T-helper 2 cell treated with Interferon-gamma antibody and Interleukin-4, amounts not matched to agents 5 μg/mL and 100 μg/mL, for 36 hours (primary cell): ENCODE measurements at regions not wholly inside any gene's neighbourhood (a gene's known extent, or its start where the extent isn't known, plus 50 kb on each side); places are given as distances from the start of the nearest gene placed in this dataset.

ENCODE experiments used
- DNase-seq: peaks from one replicate; pipeline ENCODE4 v3.0.0; 2021; ENCODE audit warnings: low spot score
- H3K27ac Mint-ChIP-seq: one replicate; pipeline ENCODE4 v1.8.0; 2021; ENCODE audit warnings: mild to moderate bottlenecking, mixed read lengths
- H3K27me3 Mint-ChIP-seq: one replicate; pipeline ENCODE4 v1.8.0; 2021; ENCODE audit warnings: low read depth, mixed read lengths
- H3K36me3 Mint-ChIP-seq: one replicate; pipeline ENCODE4 v1.8.0; 2021; ENCODE audit warnings: low read depth, mixed read lengths
- H3K4me1 Mint-ChIP-seq: one replicate; pipeline ENCODE4 v1.8.0; 2021; ENCODE audit warnings: low read depth, mixed read lengths
- H3K4me3 Mint-ChIP-seq: one replicate; pipeline ENCODE4 v1.8.0; 2022; ENCODE audit warnings: mild to moderate bottlenecking, moderate library complexity, mixed read lengths
- H3K9me3 Mint-ChIP-seq: one replicate; pipeline ENCODE4 v1.8.0; 2021; ENCODE audit warnings: mixed read lengths

DNA sequence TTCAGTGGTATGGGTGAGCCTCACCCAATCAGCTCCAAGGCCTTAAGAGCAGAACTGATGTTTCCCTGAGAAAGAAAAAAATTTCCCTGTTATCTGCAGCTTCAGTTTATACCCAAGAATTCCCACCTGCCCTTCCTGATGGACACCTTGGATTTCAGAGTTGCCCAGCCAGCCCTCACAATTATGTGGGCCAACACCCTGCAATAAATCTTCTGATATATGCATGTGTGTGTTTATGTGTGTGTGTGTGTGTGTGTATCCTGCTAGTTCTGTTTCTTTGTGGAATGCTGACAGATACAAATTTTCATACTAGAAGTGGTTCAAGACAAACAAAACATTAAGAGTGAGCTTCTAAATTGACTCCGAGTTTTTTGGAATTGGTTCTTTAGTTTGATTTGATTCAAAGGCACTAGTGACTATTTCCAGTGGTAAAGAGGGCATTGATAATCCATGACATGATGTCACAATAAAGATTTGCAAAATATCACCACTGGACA lies 246.6 kb upstream of the BTBD3 start:
- Mint-ChIP-seq H3K27me3 (no peaks in the 10 kb centered on the region), H3K9me3 (peaks cover 5% of the 10 kb centered on the region), H3K4me1 (no peaks in the 10 kb centered on the region), H3K4me3 (no peak overlapping the region), H3K36me3 (no peaks in the 10 kb centered on the region), H3K27ac (no peak overlapping the region)
- DNase-seq, result no peak

DNA sequence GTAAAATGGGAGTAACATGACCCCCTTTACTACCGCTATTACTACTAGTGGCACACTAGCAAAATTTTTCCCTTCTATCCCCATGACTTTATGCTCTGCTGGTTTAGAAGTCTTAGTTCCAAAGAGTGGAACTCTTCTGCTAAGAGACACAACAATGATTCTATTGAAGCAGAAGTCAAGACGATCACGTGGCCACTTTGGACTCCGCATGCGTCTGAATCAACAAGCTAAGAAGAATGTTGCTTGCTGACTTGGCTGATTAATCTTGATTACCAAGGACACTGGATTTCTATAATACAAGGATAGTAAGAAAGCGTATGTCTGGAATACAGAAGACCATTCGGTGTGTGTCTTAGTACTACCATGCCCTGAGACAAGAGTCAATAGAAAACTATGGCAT lies 244.7 kb upstream of the BTBD3 start:
- H3K4me1 Mint-ChIP-seq, result no peaks in the 10 kb centered on the region

DNA sequence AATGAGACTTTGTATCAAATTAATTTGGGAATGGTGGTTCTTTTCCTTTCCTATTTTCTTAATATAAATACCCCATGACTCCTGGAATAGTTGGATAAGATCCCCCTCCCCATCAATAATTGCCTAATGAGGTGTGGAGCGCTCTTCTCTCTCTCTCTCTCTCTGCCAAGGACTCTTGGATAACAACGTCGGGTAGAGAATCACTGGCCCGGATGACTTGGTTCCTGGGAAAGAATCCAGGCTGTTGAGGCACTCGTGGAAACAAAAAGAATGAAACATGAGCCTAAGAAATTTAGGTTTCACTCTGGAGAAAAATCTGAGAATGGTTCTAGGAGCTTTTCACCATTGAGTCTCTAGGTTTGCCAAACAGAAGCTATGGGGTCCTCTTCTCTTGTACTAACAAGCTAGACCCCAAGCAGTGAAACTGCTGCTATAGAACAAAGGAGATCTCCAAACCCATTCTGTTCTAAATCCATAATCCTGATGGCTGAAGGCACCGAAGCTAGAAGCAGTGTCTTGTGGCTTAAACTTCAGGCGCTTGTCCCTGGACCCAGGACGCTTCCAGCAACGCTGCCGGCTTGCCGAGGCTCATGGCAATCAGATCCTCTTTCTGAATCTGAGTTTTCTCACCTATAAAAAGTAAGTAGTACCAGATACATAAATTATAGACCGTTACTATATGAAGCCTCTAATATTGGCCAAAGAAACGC lies 241.6 kb upstream of the BTBD3 start:
- Mint-ChIP-seq H3K27me3 (no peaks in the 10 kb centered on the region), H3K9me3 (no peaks in the 10 kb centered on the region), H3K4me1 (no peaks in the 10 kb centered on the region), H3K27ac (no peak overlapping the region), H3K36me3 (no peaks in the 10 kb centered on the region), H3K4me3 (no peak overlapping the region)
- no peak for DNase-seq

More for the DNA sequence above, 244.7 kb upstream of the BTBD3 start:
- Mint-ChIP-seq H3K27ac (no peak overlapping the region), H3K36me3 (no peaks in the 10 kb centered on the region), H3K27me3 (no peaks in the 10 kb centered on the region), H3K4me3 (no peak overlapping the region), H3K9me3 (no peaks in the 10 kb centered on the region)
- DNase-seq, result no peak

DNA sequence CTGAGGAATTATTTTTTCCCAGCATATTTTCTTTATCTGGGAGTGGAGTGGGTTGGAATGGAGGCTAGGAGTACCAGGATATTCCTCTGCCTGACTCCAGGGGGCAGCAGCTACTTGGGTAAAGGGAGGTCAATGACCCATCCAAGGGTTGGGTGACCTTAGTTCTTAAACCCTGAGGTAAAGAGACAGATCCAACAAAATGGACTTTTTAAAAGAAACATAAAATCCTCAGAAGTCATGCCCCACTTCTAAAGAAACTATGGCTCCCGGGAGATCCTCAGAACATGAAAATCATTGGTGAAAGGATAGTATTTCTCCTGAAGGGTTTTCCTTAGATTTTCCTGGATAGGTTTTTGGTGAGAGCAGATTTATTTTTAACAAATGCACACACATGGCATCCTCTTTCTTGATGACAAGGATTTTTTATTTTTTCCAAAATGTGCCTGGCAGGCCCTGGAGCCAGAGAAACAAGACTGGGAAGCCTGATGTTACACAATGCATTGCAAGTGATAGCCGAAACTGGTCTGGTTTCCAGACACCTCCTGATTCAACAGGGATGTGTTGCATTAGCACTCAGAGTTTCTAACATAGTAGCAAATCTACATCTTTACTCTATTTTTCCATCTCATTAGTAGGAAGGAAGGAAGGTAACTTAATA lies 240.9 kb upstream of the BTBD3 start:
- DNase-seq, result no peak
- no peaks in the 10 kb centered on the region for H3K4me1 Mint-ChIP-seq
- no peak overlapping the region for H3K27ac Mint-ChIP-seq
- no peaks in the 10 kb centered on the region for H3K27me3 Mint-ChIP-seq
- H3K4me3 Mint-ChIP-seq, result no peak overlapping the region
- H3K9me3 Mint-ChIP-seq, result no peaks in the 10 kb centered on the region
- no peaks in the 10 kb centered on the region for H3K36me3 Mint-ChIP-seq

DNA sequence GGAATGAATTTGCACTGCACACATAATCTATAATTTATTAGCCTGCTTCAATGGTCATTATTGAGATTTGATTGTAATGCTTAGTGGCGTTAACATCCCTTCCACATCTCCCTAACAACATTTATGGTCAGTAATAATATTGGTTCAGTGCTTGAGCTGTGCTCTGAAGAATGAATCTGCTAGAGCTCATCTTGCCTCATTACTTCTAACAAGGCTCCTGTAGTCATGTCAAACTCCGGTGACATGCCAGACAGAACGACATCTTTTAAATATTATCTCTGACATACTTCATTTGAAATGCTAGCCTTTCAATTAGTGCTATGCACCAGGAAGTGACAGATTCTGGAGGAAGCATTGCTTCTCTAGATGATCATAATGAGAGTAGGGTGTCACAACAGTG lies 240.3 kb upstream of the BTBD3 start:
- Mint-ChIP-seq H3K27me3 (no peaks in the 10 kb centered on the region), H3K27ac (no peak overlapping the region), H3K36me3 (no peaks in the 10 kb centered on the region), H3K9me3 (no peaks in the 10 kb centered on the region), H3K4me3 (no peak overlapping the region), H3K4me1 (no peaks in the 10 kb centered on the region)
- no peak for DNase-seq

DNA sequence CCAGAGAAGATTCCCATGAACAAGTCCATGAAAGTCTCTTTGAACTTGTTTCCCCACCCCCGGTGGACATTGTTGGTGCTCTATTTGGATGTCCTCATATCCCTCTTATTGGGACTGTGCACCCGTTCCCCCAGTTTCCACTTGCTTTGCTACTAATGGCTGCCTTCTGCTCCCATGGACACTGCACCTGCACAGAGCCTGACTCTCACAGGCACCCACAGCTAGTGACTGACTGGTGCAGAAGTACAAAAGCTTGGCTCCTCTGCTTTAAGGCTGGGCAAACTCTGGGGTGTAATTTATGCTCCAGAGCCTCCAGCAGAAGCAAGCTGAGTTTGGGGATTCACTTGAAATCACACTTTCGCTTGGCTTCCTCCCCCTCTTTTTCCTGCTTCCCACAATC lies 239.9 kb upstream of the BTBD3 start:
- no peak overlapping the region for H3K27ac Mint-ChIP-seq
- H3K27me3 Mint-ChIP-seq, result no peaks in the 10 kb centered on the region
- H3K4me3 Mint-ChIP-seq, result no peak overlapping the region
- H3K36me3 Mint-ChIP-seq, result no peaks in the 10 kb centered on the region
- DNase-seq, result no peak
- no peaks in the 10 kb centered on the region for H3K4me1 Mint-ChIP-seq
- no peaks in the 10 kb centered on the region for H3K9me3 Mint-ChIP-seq

DNA sequence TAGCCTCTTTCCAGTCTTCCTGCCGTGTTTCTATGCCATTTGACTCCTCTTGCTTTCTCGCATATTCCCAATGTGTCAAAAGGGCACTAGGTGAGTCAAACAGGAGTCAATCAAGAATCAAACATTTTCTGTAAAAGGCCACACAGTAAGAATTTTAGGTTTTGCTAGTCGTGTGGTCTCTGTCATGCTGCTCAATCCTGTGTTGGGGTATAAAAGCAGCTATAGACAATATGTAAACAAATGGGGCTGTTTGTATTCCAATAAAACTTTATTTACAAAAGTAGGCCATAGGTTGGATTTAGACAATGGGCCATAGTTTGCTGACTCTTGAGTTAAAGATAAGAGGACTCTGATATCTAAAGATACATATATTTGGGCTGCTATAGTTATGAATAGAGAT lies 235.4 kb upstream of the BTBD3 start:
- Mint-ChIP-seq H3K4me3 (no peak overlapping the region), H3K4me1 (no peaks in the 10 kb centered on the region), H3K36me3 (no peaks in the 10 kb centered on the region), H3K27ac (no peak overlapping the region), H3K27me3 (peaks cover 7% of the 10 kb centered on the region), H3K9me3 (no peaks in the 10 kb centered on the region)
- DNase-seq, result no peak

DNA sequence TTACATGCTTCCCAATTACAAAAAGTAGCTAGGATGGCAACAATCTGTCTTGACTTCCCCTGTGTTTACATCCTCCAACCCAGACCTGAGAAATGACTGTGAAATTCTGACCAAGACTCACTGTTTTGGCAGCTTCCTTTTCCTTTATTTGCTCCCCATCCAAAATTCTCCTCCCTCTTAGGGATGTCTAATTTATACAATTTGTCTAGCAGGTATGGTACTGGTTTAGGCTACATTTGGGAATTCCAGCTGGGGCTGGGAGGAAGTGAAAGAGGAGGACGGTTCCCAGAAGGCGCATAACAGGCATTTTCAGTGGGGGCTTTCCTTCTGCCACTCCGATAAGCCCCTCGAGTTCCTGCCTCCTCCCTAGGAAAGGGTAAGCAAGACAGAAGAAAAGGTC lies 231.5 kb upstream of the BTBD3 start:
- Mint-ChIP-seq H3K9me3 (peaks cover 4% of the 10 kb centered on the region), H3K27me3 (peaks cover 8% of the 10 kb centered on the region), H3K36me3 (no peaks in the 10 kb centered on the region), H3K4me3 (no peak overlapping the region), H3K27ac (no peak overlapping the region), H3K4me1 (no peaks in the 10 kb centered on the region)
- DNase-seq, result no peak

DNA sequence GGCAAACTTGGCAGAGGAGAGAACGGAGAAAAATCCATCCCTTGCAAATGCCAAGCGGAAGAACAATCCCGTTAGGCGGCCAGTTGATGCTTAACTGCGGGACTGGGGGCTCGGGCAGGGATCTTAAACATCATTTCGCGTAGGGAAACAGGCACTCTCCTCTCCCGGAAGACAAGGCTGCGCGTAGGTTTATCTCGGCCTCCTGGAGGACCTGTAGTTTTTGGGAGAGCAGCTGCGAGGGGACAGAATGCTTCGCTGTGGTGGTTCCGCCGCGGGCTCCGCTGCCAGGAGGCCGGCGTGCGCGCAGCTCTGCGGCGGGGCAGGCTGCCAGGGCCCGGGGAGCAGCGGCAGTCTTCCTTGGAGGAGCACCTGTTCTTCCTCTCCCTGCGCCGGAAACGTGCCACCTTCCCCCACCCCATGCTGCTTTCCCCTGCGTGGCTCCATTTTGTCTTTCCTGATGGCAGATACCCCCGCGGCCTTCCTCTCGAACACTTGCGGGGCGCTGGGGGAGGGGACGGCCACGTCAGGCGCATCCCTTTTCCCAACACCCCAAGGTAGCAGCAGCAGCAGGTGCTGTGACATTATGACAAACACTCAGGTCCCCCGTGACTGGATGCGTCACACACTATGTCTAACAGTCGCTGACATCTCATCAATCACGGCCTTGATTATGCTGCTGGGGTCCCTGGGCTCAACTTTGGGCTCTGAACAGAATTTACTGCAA lies 230.7 kb upstream of the BTBD3 start:
- Mint-ChIP-seq H3K27ac (no peak overlapping the region), H3K9me3 (peaks cover 4% of the 10 kb centered on the region), H3K4me3 (no peak overlapping the region), H3K4me1 (no peaks in the 10 kb centered on the region), H3K27me3 (peaks cover 8% of the 10 kb centered on the region), H3K36me3 (no peaks in the 10 kb centered on the region)
- DNase-seq, result no peak

DNA sequence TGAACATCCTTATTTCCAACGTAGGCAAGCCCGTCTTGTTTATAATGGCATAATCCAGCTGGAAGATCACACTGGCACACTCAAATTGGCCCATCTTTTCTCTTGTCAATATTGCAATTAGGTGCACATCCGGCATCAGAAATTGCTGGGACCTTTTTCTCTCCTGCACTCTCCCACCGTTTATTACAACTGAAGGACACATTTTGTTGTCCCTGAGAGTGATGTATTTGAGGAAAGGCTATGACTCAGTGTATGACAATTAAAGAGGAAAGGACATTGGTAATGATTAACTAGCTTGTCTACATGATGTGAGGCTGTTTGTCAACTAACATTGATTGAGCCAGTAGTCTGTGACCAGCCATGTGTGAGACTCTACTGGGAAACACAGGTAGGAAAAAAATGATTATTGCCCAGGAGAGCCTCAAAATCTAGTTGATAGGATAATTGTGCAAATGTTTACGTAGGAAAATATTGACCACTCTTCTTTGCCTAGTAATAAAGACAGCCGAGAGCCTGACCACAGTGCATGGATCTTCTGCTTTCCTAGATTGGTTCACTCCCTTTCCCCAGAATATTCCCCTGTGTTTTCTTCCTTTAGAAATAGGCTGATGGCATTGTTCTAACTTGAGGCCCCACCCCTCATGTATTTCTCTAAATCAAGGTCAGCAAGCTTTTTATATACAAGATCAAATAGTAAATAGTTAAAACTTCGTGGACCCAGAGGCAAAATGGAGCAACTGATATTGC lies 230.0 kb upstream of the BTBD3 start:
- H3K36me3 Mint-ChIP-seq, result no peaks in the 10 kb centered on the region
- peaks cover 8% of the 10 kb centered on the region for H3K27me3 Mint-ChIP-seq
- no peak for DNase-seq
- H3K4me1 Mint-ChIP-seq, result no peaks in the 10 kb centered on the region
- H3K9me3 Mint-ChIP-seq, result peaks cover 4% of the 10 kb centered on the region
- H3K27ac Mint-ChIP-seq, result no peak overlapping the region
- H3K4me3 Mint-ChIP-seq, result no peak overlapping the region

DNA sequence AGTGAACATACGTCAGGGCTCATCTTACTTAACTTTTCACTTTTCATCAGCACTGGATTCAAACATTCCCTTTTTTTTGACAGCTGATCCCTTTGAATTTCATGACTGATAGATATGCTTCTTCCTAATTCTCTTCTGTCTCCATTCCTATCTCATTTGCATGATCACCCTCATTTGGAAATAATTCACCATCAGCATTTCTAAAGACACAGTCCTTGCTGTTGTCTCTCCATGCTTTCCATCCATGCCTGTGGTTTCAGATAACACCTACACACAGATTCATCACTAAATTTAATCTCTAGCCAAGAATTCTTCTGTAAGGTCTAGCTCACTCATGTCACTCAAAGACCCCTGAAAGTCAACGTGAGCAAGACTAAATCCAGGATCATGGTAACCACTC lies 228.4 kb upstream of the BTBD3 start:
- no peak for DNase-seq
- Mint-ChIP-seq H3K9me3 (peaks cover 7% of the 10 kb centered on the region), H3K36me3 (no peaks in the 10 kb centered on the region), H3K27ac (no peak overlapping the region), H3K4me3 (no peak overlapping the region), H3K4me1 (no peaks in the 10 kb centered on the region), H3K27me3 (peaks cover 8% of the 10 kb centered on the region)

DNA sequence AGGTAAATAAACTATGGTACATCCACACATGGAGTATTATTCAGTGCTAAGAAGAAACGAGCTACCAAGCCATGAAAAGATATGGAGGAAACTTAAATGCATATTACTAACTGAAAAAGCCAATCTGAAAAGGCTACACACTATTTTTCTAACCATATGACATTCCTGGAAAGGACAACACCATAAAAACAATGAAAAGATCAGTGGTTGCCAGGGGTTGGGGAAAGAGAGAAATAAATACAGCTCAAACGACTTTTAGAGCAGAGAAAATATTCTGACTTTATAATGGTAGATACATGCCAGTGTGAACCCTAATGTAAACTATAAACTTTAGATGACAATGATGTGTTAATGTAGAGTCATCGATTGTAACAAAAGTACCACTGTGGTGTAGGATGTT lies 225.9 kb upstream of the BTBD3 start:
- DNase-seq, result no peak
- no peak overlapping the region for H3K27ac Mint-ChIP-seq
- no peak overlapping the region for H3K4me3 Mint-ChIP-seq
- peaks cover 7% of the 10 kb centered on the region for H3K9me3 Mint-ChIP-seq
- no peaks in the 10 kb centered on the region for H3K4me1 Mint-ChIP-seq
- peaks cover 4% of the 10 kb centered on the region for H3K27me3 Mint-ChIP-seq
- H3K36me3 Mint-ChIP-seq, result no peaks in the 10 kb centered on the region

DNA sequence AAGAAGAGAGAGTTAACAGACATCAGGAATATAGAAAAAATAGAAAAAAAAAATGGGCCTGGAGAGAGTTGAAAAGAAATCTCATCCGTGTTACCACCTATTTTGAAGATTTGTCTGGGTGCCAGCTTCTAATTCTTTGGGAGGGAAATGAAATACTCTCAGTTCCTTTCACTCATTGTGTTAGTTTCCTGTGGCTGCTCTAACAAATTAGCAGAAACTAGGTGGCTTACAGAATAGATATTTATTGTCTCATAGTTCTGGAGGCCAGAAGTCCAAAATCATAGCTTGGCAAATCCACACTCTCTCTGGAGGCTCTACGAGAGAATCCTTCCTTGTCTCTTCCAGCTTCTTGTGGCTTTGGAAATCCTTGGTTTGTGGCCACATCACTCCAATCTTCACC lies 225.1 kb upstream of the BTBD3 start:
- H3K9me3 Mint-ChIP-seq, result peaks cover 7% of the 10 kb centered on the region
- no peak overlapping the region for H3K4me3 Mint-ChIP-seq

DNA sequence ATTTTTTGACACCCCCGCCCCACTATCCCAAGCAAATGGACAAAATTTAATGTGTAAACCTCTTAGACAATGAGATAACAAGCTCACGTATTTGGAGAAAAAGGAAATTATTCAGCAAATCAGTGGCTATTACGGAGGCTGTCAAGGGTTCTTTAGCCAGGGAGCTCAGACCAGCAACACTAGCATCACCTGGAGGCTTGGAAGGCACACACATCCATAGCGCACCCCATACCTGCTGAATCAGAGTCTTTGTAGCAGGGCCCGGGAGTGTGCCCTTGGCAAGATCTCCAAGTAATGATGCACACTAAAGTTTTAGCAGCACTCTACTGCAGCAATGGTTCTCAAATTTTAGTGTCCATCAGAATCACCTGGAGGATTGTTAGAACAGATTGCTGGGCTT lies 223.2 kb upstream of the BTBD3 start:
- H3K27ac Mint-ChIP-seq, result no peak overlapping the region
- no peak overlapping the region for H3K4me3 Mint-ChIP-seq
- no peak for DNase-seq
- H3K36me3 Mint-ChIP-seq, result no peaks in the 10 kb centered on the region
- H3K27me3 Mint-ChIP-seq, result no peaks in the 10 kb centered on the region
- H3K4me1 Mint-ChIP-seq, result no peaks in the 10 kb centered on the region
- H3K9me3 Mint-ChIP-seq, result peaks cover 11% of the 10 kb centered on the region

More for the DNA sequence above, 225.1 kb upstream of the BTBD3 start:
- DNase-seq, result no peak
- Mint-ChIP-seq H3K27me3 (no peaks in the 10 kb centered on the region), H3K27ac (no peak overlapping the region), H3K4me1 (no peaks in the 10 kb centered on the region), H3K36me3 (no peaks in the 10 kb centered on the region)
